IMR-90 (cell line): ENCODE measurements at regions not wholly inside any gene's neighbourhood (a gene's known extent, or its start where the extent isn't known, plus 50 kb on each side); places are given as distances from the start of the nearest gene placed in this dataset.

Experiments
- ATAC-seq: fragments of 200-7000 bp; cut with Tn5 transposase; 2 replicates; pipeline ENCODE4 v1.9.1; 2020; ENCODE audit warnings: low read depth, mild to moderate bottlenecking, moderate library complexity
- BruUV-seq: library from RNA; stranded (reverse); fragments of 400-500 nt; replicated peaks from 2 replicates; lab custom pipeline; 2021; lab: Mats Ljungman, UMichigan
- CTCF ChIA-PET: fragments of 300-600 bp; formaldehyde crosslinking; extraction: SDS; loops from one replicate; lab custom pipeline; 2021; ENCODE audit warnings: antibody characterized with exemption; lab: Yijun Ruan, JAX
- POLR2A ChIA-PET: fragments of 300-600 bp; sonication (Branson Sonifier 250); formaldehyde crosslinking; loops from one replicate; lab custom pipeline; 2022; ENCODE audit warnings: antibody characterized with exemption; ENCODE audit not compliant: unreplicated experiment; lab: Charles Lee
- DNase-seq: peaks from one replicate; pipeline ENCODE4 v3.0.0; 2013
- H2AFZ ChIP-seq: replicated peaks from 2 replicates; pipeline ENCODE3; 2013; ENCODE audit warnings: low read length, mild to moderate bottlenecking; ENCODE audit not compliant: poor library complexity
- H2AK5ac ChIP-seq: 2 replicates; pipeline ENCODE4 v1.6.1; 2013; ENCODE audit warnings: low read depth, low read length, inconsistent platforms
- H2AK9ac ChIP-seq: replicated peaks from 2 replicates; pipeline ENCODE3; 2013; ENCODE audit warnings: mild to moderate bottlenecking, low read depth, low read length, moderate library complexity; ENCODE audit not compliant: poor library complexity
- H2BK120ac ChIP-seq: 2 replicates; pipeline ENCODE4 v1.6.1; 2013; ENCODE audit warnings: low read depth, low read length, inconsistent platforms
- H2BK15ac ChIP-seq: 3 replicates; pipeline ENCODE4 v1.6.1; 2013; ENCODE audit warnings: low read depth, low read length, inconsistent platforms
- H2BK20ac ChIP-seq: 2 replicates; pipeline ENCODE4 v1.6.1; 2013; ENCODE audit warnings: low read depth, mild to moderate bottlenecking, inconsistent platforms, low read length, moderate library complexity
- H2BK5ac ChIP-seq: 2 replicates; pipeline ENCODE4 v1.6.1; 2013; ENCODE audit warnings: mild to moderate bottlenecking, low read depth, low read length, inconsistent platforms; ENCODE audit not compliant: poor library complexity, severe bottlenecking
- H3K14ac ChIP-seq: replicated peaks from 2 replicates; pipeline ENCODE4 v1.6.1; 2013; ENCODE audit warnings: low read depth, low read length, inconsistent platforms
- H3K18ac ChIP-seq: 2 replicates; pipeline ENCODE4 v1.6.1; 2013; ENCODE audit warnings: low read depth, low read length, control low read depth
- H3K23ac ChIP-seq: 2 replicates; pipeline ENCODE4 v1.6.1; 2013; ENCODE audit warnings: low read depth, low read length, inconsistent platforms
- H3K27ac ChIP-seq: 2 replicates; pipeline ENCODE4 v1.5.1; 2013; ENCODE audit warnings: mild to moderate bottlenecking, control low read depth, low read length; ENCODE audit not compliant: insufficient read depth
- H3K27me3 ChIP-seq: 2 replicates; pipeline ENCODE4 v1.6.1; 2013; ENCODE audit warnings: low read length; ENCODE audit not compliant: control insufficient read depth, insufficient read depth
- H3K36me3 ChIP-seq: 2 replicates; pipeline ENCODE4 v1.6.1; 2013; ENCODE audit warnings: low read length, mixed read lengths; ENCODE audit not compliant: control insufficient read depth, insufficient read depth
- H3K4ac ChIP-seq: 2 replicates; pipeline ENCODE4 v1.6.1; 2013; ENCODE audit warnings: low read depth, low read length, inconsistent platforms
- H3K4me1 ChIP-seq: 2 replicates; pipeline ENCODE4 v1.6.1; 2013; ENCODE audit warnings: low read length, mixed read lengths; ENCODE audit not compliant: control insufficient read depth, insufficient read depth
- H3K4me2 ChIP-seq: 2 replicates; pipeline ENCODE4 v1.6.1; 2013; ENCODE audit warnings: low read depth, mild to moderate bottlenecking, control low read depth, low read length, moderate library complexity
- H3K4me3 ChIP-seq: 2 replicates; pipeline ENCODE4 v1.5.1; 2013; ENCODE audit warnings: low read depth, mild to moderate bottlenecking, control low read depth, low read length, moderate library complexity; ENCODE audit not compliant: insufficient read depth
- H3K56ac ChIP-seq: 2 replicates; pipeline ENCODE4 v1.6.1; 2013; ENCODE audit warnings: low read length, inconsistent platforms; ENCODE audit not compliant: insufficient read depth; ENCODE audit errors: extremely low read depth
- H3K79me1 ChIP-seq, 2 experiments: 2 replicates each; pipeline ENCODE4 v1.6.1; 2013; ENCODE audit warnings: low read length in 2 of 2, inconsistent platforms in 1 of 2, low read depth in 1 of 2
- H3K9ac ChIP-seq: 2 replicates; pipeline ENCODE4 v1.6.1; 2013; ENCODE audit warnings: low read depth, low read length, control low read depth
- H3K9me1 ChIP-seq: 2 replicates; pipeline ENCODE4 v1.6.1; 2013; ENCODE audit warnings: low read length, inconsistent platforms; ENCODE audit not compliant: insufficient read depth
- H3K9me3 ChIP-seq: 2 replicates; pipeline ENCODE4 v1.6.1; 2013; ENCODE audit warnings: low read length; ENCODE audit not compliant: control insufficient read depth, insufficient read depth
- H4K20me1 ChIP-seq: 2 replicates; pipeline ENCODE4 v1.6.1; 2013; ENCODE audit warnings: low read length, inconsistent platforms; ENCODE audit not compliant: insufficient read depth
- H4K5ac ChIP-seq: 2 replicates; pipeline ENCODE4 v1.6.1; 2013; ENCODE audit warnings: mild to moderate bottlenecking, low read depth, low read length, control low read depth
- H4K8ac ChIP-seq, 2 experiments: 2 replicates each; pipeline ENCODE4 v1.6.1; 2013; ENCODE audit warnings: low read depth in 2 of 2, low read length in 2 of 2, control low read depth in 1 of 2, inconsistent platforms in 1 of 2
- H4K91ac ChIP-seq: 2 replicates; pipeline ENCODE4 v1.6.1; 2013; ENCODE audit warnings: low read depth, low read length, inconsistent platforms; ENCODE audit not compliant: insufficient read depth
- BHLHE40 ChIP-seq: fragments of 150-350 bp; IDR thresholded peaks from 2 replicates; pipeline ENCODE4 v1.6.1; 2016; ENCODE audit warnings: mild to moderate bottlenecking, low read depth, low read length
- CEBPB ChIP-seq: IDR thresholded peaks from 2 replicates; pipeline ENCODE4 v1.6.1; 2012; ENCODE audit warnings: low read depth, low read length, improper control_type of control experiment
- CHD1 ChIP-seq: IDR thresholded peaks from 2 replicates; pipeline ENCODE4 v1.6.1; 2012; ENCODE audit warnings: low read depth, low read length, improper control_type of control experiment
- FOS ChIP-seq: fragments of 150-350 bp; IDR thresholded peaks from 2 replicates; pipeline ENCODE4 v1.6.1; 2016; ENCODE audit warnings: low read depth, low read length
- MAFK ChIP-seq: IDR thresholded peaks from 2 replicates; pipeline ENCODE4 v1.6.1; 2012; ENCODE audit warnings: low read depth, low read length, improper control_type of control experiment
- MXI1 ChIP-seq: IDR thresholded peaks from 2 replicates; pipeline ENCODE4 v1.6.1; 2012; ENCODE audit warnings: low read depth, mild to moderate bottlenecking, low read length, moderate library complexity, borderline replicate concordance
- NFE2L2 ChIP-seq: fragments of 150-350 bp; IDR thresholded peaks from 2 replicates; pipeline ENCODE4 v1.6.1; 2016; ENCODE audit warnings: low read depth, mild to moderate bottlenecking, low read length
- POLR2A ChIP-seq: IDR thresholded peaks from 2 replicates; pipeline ENCODE4 v1.6.1; 2012; ENCODE audit warnings: mild to moderate bottlenecking, low read depth, low read length
- RAD21 ChIP-seq: IDR thresholded peaks from 2 replicates; pipeline ENCODE4 v1.6.1; 2012; ENCODE audit warnings: low read length, improper control_type of control experiment
- RCOR1 ChIP-seq: IDR thresholded peaks from 2 replicates; pipeline ENCODE4 v1.6.1; 2012; ENCODE audit warnings: mild to moderate bottlenecking, low read length, improper control_type of control experiment; ENCODE audit not compliant: insufficient replicate concordance
- SMC3 ChIP-seq: fragments of 150-350 bp; IDR thresholded peaks from 2 replicates; pipeline ENCODE4 v1.6.1; 2016; ENCODE audit warnings: low read depth, mild to moderate bottlenecking, antibody characterized with exemption, low read length, moderate library complexity
- WGBS, 2 experiments: methylation state at CpG; one replicate each; pipeline versions ENCODE4 v1.1.5 to v1.1.7; 2013; ENCODE audit warnings: missing lambda C conversion rate in 2 of 2; ENCODE audit not compliant: insufficient read length in 1 of 2; ENCODE audit errors: extremely low coverage in 2 of 2; 5-methylcytosine and 5-hydroxymethylcytosine counted together
- dilution Hi-C: fragments of 300-500 bp; cut with HindIII; formaldehyde crosslinking; loops from one replicate; pipeline ENCODE4 v1.14.3; 2018; ENCODE audit warnings: low sequenced_read_pairs; ENCODE audit not compliant: unreplicated experiment
- in situ Hi-C: fragments of 300-500 bp; cut with MboI; formaldehyde crosslinking; loops from 3 replicates; pipeline ENCODE4 v1.14.3; 2019; ENCODE audit warnings: low sequenced_read_pairs, inconsistent platforms, mixed read lengths
- intact Hi-C: fragments of 100-400 bp; cut with micrococcal nuclease; formaldehyde crosslinking; loops from 2 replicates; pipeline ENCODE4 v1.10.0; 2022
- TF ChIP-seq, protein P1 (sequence below): conservative IDR thresholded peaks from 2 replicates; pipeline ENCODE4 v1.5.1; 2012; ENCODE audit warnings: mild to moderate bottlenecking, low read depth, low read length, improper control_type of control experiment
- TF ChIP-seq, protein P2 (sequence below): fragments of 150-350 bp; IDR thresholded peaks from 2 replicates; pipeline ENCODE4 v1.6.1; 2016; ENCODE audit warnings: low read depth, mild to moderate bottlenecking, low read length, moderate library complexity, borderline replicate concordance
- TF ChIP-seq, protein P3 (sequence below): fragments of 150-350 bp; IDR thresholded peaks from 2 replicates; pipeline ENCODE4 v1.6.1; 2017; ENCODE audit warnings: mild to moderate bottlenecking, antibody characterized with exemption, low read length, low read depth

DNA sequence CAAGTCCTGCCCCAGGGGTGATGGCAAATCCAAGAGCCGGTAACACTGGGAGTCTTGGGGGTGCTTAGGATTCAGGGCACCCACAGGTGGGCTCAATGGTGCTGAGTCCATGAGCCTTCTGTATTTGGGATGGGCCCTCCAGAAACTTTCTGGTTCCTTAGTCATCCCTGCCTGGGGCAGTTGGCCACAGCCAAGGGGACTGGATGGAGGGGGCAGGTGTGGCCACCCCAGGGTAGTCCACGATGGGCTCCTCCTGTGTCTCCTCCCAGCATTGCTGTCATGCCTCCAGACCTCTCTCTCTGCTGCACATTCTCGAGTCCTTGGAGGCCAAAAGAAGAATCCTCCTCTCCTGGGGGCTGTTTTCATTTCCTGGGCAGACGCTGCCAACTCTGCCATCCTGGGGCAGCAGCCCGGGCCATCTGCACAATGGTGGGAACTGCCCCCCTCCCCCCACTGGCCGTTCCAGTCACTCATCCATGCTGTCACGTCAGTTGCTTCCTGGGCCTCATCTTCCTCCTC, 158.0 kb upstream of the TWIST2 start:
- Histone ChIP-seq H3K36me3 (no peaks in the 10 kb centered on the region), H3K14ac (no peak overlapping the region), H3K9me3 (no peaks in the 10 kb centered on the region), H3K9ac (no peak overlapping the region), H4K8ac (no peak overlapping the region), H3K27me3 (no peaks in the 10 kb centered on the region), H3K27ac (no peak overlapping the region), H2BK120ac (no peak overlapping the region), H2AFZ (no peak overlapping the region), H2BK20ac (no peak overlapping the region), H3K18ac (no peak overlapping the region), H2BK15ac (no peak overlapping the region; the same call in 2 of the 3 replicates), H2AK9ac (no peak overlapping the region), H2BK5ac (no peak overlapping the region), H4K20me1 (no peaks in the 10 kb centered on the region), H2AK5ac (no peak overlapping the region), H3K23ac (no peak overlapping the region), H3K79me1 (no peaks in the 10 kb centered on the region), H3K4me2 (no peak overlapping the region), H3K4me1 (peaks cover 6% of the 10 kb centered on the region), H4K91ac (no peak overlapping the region), H3K56ac (no peak overlapping the region), H3K4me3 (no peak overlapping the region), H3K4ac (no peak overlapping the region), H4K5ac (no peak overlapping the region), H3K9me1 (peaks cover 15% of the 10 kb centered on the region)
- CTCF ChIA-PET: no interaction called here
- dilution Hi-C loops: no loop called here
- DNase-seq (no peak), ATAC-seq (no peak)
- POLR2A ChIA-PET: no interaction called here
- WGBS, 2 experiments: 80% methylated on average over 4 of the region's 7 CpGs; no CpG with 5 or more reads in 1 of the 2 experiments
- no TSS peak for BruUV-seq
- in situ Hi-C loops: no loop called here
- TF ChIP-seq SMC3: no peak
- no peak for TF ChIP-seq RCOR1
- TF ChIP-seq MAFK: no peak
- TF ChIP-seq FOS: no peak
- TF ChIP-seq, protein P1, sequence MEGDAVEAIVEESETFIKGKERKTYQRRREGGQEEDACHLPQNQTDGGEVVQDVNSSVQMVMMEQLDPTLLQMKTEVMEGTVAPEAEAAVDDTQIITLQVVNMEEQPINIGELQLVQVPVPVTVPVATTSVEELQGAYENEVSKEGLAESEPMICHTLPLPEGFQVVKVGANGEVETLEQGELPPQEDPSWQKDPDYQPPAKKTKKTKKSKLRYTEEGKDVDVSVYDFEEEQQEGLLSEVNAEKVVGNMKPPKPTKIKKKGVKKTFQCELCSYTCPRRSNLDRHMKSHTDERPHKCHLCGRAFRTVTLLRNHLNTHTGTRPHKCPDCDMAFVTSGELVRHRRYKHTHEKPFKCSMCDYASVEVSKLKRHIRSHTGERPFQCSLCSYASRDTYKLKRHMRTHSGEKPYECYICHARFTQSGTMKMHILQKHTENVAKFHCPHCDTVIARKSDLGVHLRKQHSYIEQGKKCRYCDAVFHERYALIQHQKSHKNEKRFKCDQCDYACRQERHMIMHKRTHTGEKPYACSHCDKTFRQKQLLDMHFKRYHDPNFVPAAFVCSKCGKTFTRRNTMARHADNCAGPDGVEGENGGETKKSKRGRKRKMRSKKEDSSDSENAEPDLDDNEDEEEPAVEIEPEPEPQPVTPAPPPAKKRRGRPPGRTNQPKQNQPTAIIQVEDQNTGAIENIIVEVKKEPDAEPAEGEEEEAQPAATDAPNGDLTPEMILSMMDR: no peak
- no peak for TF ChIP-seq CHD1
- no peak for TF ChIP-seq BHLHE40
- TF ChIP-seq, protein P2, sequence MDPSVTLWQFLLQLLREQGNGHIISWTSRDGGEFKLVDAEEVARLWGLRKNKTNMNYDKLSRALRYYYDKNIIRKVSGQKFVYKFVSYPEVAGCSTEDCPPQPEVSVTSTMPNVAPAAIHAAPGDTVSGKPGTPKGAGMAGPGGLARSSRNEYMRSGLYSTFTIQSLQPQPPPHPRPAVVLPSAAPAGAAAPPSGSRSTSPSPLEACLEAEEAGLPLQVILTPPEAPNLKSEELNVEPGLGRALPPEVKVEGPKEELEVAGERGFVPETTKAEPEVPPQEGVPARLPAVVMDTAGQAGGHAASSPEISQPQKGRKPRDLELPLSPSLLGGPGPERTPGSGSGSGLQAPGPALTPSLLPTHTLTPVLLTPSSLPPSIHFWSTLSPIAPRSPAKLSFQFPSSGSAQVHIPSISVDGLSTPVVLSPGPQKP: no peak
- no peak for TF ChIP-seq RAD21
- TF ChIP-seq, protein P3, sequence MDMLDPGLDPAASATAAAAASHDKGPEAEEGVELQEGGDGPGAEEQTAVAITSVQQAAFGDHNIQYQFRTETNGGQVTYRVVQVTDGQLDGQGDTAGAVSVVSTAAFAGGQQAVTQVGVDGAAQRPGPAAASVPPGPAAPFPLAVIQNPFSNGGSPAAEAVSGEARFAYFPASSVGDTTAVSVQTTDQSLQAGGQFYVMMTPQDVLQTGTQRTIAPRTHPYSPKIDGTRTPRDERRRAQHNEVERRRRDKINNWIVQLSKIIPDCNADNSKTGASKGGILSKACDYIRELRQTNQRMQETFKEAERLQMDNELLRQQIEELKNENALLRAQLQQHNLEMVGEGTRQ: no peak
- TF ChIP-seq NFE2L2: no peak
- TF ChIP-seq POLR2A: no peak
- TF ChIP-seq CEBPB: no peak
- no peak for TF ChIP-seq MXI1
- intact Hi-C loops: loop anchor here (10.0 kb wide), 1 partner anchor 165 kb away; no protein-coding TSS in a partner anchor
